ENCODE measurements at regions not wholly inside any gene's neighbourhood (a gene's known extent, or its start where the extent isn't known, plus 50 kb on each side); places are given as distances from the start of the nearest gene placed in this dataset.

DNA sequence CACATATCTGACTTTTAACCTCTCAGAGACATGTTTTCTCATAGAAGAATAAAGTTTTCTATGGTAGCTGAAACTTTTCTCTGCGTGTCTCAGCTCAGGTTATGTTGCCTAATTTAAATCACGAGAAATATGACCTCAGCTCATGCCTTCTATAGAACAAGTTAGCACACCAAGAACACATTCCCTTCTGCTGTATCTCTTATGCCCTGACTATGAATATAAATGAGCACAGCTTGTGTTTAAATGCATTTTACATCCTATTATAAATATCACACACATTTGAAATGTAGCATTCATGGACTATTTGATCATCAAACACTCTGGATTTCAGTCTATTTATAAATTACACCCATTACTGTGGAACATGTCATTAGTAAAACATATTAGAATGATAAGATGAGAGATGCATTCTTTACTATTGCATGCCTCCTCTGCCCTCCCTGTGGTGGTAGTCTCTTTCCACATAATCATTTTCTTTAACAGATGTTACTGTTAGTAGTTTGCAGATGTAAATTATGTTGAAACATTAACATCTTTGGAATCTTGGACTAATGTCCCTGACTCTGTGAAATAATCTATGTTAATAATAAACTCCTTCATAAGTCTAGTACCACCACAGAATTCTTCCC, 2044.9 kb upstream of the PCDH20 start:
- TF ChIP-seq RAD21 (IDR thresholded peaks at IDR 0.05; ENCODE audit: low read depth), result no peak
- TF ChIP-seq POLR2A (IDR thresholded peaks at IDR 0.05; ENCODE audit: borderline replicate concordance, extremely low read depth, insufficient read depth, insufficient read length), result no peak
- TF ChIP-seq, protein P1, sequence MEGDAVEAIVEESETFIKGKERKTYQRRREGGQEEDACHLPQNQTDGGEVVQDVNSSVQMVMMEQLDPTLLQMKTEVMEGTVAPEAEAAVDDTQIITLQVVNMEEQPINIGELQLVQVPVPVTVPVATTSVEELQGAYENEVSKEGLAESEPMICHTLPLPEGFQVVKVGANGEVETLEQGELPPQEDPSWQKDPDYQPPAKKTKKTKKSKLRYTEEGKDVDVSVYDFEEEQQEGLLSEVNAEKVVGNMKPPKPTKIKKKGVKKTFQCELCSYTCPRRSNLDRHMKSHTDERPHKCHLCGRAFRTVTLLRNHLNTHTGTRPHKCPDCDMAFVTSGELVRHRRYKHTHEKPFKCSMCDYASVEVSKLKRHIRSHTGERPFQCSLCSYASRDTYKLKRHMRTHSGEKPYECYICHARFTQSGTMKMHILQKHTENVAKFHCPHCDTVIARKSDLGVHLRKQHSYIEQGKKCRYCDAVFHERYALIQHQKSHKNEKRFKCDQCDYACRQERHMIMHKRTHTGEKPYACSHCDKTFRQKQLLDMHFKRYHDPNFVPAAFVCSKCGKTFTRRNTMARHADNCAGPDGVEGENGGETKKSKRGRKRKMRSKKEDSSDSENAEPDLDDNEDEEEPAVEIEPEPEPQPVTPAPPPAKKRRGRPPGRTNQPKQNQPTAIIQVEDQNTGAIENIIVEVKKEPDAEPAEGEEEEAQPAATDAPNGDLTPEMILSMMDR (IDR thresholded peaks at IDR 0.05 in 2 of 3, conservative IDR thresholded peaks at IDR 0.05 in 1 of 3; ENCODE audit: borderline replicate concordance in 1 of 3, insufficient read depth in 1 of 3, low read depth in 2 of 3, low read length in 2 of 3), result no peak
- TF ChIP-seq ELF1 (IDR thresholded peaks at IDR 0.05; ENCODE audit: borderline replicate concordance, low read depth), result no peak
- no peak for TF ChIP-seq TCF7L2 (IDR thresholded peaks at IDR 0.05; ENCODE audit: borderline replicate concordance, extremely low read depth, insufficient read depth, insufficient read length)
- TF ChIP-seq POLR2AphosphoS5 (IDR thresholded peaks at IDR 0.05; ENCODE audit: low read depth, low read length), result no peak
- no peak for TF ChIP-seq ZNF274 (IDR thresholded peaks at IDR 0.05; ENCODE audit: low read depth, low read length)
- no peak for TF ChIP-seq EZH2 (IDR thresholded peaks at IDR 0.05)
- no peak for TF ChIP-seq YY1 (IDR thresholded peaks at IDR 0.05; ENCODE audit: extremely low read depth, insufficient replicate concordance, low read depth, low read length)
- TF ChIP-seq SP1 (IDR thresholded peaks at IDR 0.05; ENCODE audit: low read depth), result no peak
- TF ChIP-seq, protein P2, sequence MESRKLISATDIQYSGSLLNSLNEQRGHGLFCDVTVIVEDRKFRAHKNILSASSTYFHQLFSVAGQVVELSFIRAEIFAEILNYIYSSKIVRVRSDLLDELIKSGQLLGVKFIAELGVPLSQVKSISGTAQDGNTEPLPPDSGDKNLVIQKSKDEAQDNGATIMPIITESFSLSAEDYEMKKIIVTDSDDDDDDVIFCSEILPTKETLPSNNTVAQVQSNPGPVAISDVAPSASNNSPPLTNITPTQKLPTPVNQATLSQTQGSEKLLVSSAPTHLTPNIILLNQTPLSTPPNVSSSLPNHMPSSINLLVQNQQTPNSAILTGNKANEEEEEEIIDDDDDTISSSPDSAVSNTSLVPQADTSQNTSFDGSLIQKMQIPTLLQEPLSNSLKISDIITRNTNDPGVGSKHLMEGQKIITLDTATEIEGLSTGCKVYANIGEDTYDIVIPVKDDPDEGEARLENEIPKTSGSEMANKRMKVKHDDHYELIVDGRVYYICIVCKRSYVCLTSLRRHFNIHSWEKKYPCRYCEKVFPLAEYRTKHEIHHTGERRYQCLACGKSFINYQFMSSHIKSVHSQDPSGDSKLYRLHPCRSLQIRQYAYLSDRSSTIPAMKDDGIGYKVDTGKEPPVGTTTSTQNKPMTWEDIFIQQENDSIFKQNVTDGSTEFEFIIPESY (IDR thresholded peaks at IDR 0.05; ENCODE audit: extremely low read depth, insufficient replicate concordance, low read length), result no peak

All from HCT116 (cell line).